ENCODE measurements at regions not wholly inside any gene's neighbourhood (a gene's known extent, or its start where the extent isn't known, plus 50 kb on each side); places are given as distances from the start of the nearest gene placed in this dataset.

DNA sequence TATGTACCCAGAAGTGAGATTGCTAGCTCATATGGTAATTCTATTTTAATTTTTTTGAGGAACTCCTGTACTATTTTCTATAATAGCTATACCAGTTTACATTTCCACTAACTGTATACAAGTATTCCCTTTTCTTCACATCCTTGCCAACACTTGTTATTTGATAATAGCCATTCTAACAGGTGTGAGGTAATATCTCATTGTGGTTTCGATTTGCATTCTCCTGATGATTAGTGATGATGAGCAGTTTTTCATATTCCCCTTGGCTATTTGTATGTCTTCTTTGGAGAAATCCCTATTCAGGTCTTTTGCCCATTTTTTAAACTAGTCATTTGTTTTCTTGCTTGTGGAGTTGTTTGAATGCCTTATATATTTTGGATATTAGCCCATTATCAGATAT lies 121.3 kb downstream of the BBS10 start:
- H3K27ac ChIP-seq (ENCODE audit: low read depth, low read length): no peak overlapping the region
- POLR2A ChIA-PET: interaction anchor here (0.7 kb wide), 1 partner anchor 84 kb away, joined by 3 read pairs; no protein-coding TSS in a partner anchor
- H3K4me3 ChIP-seq (ENCODE audit: low read depth, low read length): no peak overlapping the region
- DNase-seq (ENCODE audit: low read depth, low spot score): no peak
- CTCF ChIA-PET: interaction anchor here (0.7 kb wide), 1 partner anchor 15 kb away, joined by 4 read pairs; no protein-coding TSS in a partner anchor
- H3K27me3 ChIP-seq (ENCODE audit: control insufficient read depth, insufficient read depth, low read length): no peaks in the 10 kb centered on the region
- H3K9me3 ChIP-seq (ENCODE audit: control insufficient read depth, insufficient read depth, low read length): peaks cover 2% of the 10 kb centered on the region; the same call in 1 of the 2 replicates
- TF ChIP-seq, protein P1, sequence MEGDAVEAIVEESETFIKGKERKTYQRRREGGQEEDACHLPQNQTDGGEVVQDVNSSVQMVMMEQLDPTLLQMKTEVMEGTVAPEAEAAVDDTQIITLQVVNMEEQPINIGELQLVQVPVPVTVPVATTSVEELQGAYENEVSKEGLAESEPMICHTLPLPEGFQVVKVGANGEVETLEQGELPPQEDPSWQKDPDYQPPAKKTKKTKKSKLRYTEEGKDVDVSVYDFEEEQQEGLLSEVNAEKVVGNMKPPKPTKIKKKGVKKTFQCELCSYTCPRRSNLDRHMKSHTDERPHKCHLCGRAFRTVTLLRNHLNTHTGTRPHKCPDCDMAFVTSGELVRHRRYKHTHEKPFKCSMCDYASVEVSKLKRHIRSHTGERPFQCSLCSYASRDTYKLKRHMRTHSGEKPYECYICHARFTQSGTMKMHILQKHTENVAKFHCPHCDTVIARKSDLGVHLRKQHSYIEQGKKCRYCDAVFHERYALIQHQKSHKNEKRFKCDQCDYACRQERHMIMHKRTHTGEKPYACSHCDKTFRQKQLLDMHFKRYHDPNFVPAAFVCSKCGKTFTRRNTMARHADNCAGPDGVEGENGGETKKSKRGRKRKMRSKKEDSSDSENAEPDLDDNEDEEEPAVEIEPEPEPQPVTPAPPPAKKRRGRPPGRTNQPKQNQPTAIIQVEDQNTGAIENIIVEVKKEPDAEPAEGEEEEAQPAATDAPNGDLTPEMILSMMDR (IDR thresholded peaks at IDR 0.05; ENCODE audit: low read depth, low read length): no peak

DNA sequence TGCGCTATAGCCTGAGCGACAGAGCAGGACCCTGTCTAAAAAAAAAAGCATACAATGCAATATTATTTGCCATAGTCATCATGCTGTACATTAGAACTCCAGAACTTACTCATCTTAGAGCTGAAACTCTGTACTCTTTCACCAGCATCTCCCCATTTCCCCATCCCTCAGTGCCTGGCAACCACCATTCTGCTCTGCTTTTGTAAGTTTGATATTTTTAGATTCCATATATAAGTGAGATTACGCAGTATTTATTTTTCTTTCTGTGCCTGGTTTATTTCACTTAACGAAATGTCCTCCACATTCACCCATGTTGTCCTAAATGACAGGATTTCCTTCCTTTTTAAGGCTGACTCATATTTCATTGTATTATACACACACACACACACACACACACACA lies 121.8 kb downstream of the BBS10 start:
- DNase-seq (ENCODE audit: low read depth, low spot score): no peak
- H3K4me3 ChIP-seq (ENCODE audit: low read depth, low read length): no peak overlapping the region
- H3K27me3 ChIP-seq (ENCODE audit: control insufficient read depth, insufficient read depth, low read length): no peaks in the 10 kb centered on the region
- no peak overlapping the region for H3K27ac ChIP-seq (ENCODE audit: low read depth, low read length)
- POLR2A ChIA-PET: interaction anchor here (0.7 to 1.0 kb wide), 4 partner anchors 50 to 111 kb away, joined by 3 to 4 read pairs (median 4); no protein-coding TSS in a partner anchor
- CTCF ChIA-PET: interaction anchor here (0.7 kb wide), 1 partner anchor 15 kb away, joined by 4 read pairs; no protein-coding TSS in a partner anchor
- TF ChIP-seq, protein P1 (IDR thresholded peaks at IDR 0.05; ENCODE audit: low read depth, low read length): no peak
- no peaks in the 10 kb centered on the region for H3K9me3 ChIP-seq (ENCODE audit: control insufficient read depth, insufficient read depth, low read length)

GRCh38 chr12:76223869-76224268 lies 124.3 kb downstream of the BBS10 start:
- H3K27ac ChIP-seq (ENCODE audit: low read depth, low read length): no peak overlapping the region
- H3K27me3 ChIP-seq (ENCODE audit: control insufficient read depth, insufficient read depth, low read length): no peaks in the 10 kb centered on the region
- POLR2A ChIA-PET: no interaction called here
- CTCF ChIA-PET: no interaction called here
- no peaks in the 10 kb centered on the region for H3K9me3 ChIP-seq (ENCODE audit: control insufficient read depth, insufficient read depth, low read length)
- no peak for DNase-seq (ENCODE audit: low read depth, low spot score)
- TF ChIP-seq, protein P1 (IDR thresholded peaks at IDR 0.05; ENCODE audit: low read depth, low read length): no peak
- H3K4me3 ChIP-seq (ENCODE audit: low read depth, low read length): no peak overlapping the region

- no peak for DNase-seq (ENCODE audit: low read depth, low spot score)
- CTCF ChIA-PET: no interaction called here
These were observed 127.2 kb downstream of the BBS10 start for GRCh38 chr12:76220980-76221379.

DNA sequence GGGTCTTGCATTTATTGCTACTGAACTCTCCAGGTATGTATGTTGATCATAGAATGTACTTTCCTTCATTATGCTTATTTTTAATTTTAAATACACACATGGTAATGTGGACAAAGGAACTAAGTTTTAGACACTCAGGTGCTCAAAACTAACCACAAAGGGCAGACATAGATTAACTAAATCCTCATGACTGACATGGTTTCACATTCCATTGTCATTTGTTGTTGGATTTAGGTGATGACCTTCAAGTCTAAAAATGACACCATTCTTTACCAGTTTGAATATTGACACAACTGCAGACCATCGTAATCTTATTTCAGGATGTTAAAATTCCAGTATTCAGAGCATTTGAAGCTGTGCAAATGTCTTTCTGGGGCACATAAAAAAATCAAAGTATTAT lies 128.4 kb downstream of the BBS10 start:
- CTCF ChIA-PET: no interaction called here
- DNase-seq (ENCODE audit: low read depth, low spot score): no peak
- TF ChIP-seq, protein P1 (IDR thresholded peaks at IDR 0.05; ENCODE audit: low read depth, low read length): no peak
- Histone ChIP-seq H3K27me3 (ENCODE audit: control insufficient read depth, insufficient read depth, low read length) (no peaks in the 10 kb centered on the region), H3K4me3 (ENCODE audit: low read depth, low read length) (no peak overlapping the region), H3K27ac (ENCODE audit: low read depth, low read length) (no peak overlapping the region), H3K9me3 (ENCODE audit: control insufficient read depth, insufficient read depth, low read length) (no peaks in the 10 kb centered on the region)
- POLR2A ChIA-PET: no interaction called here

More at GRCh38 chr12:76220980-76221379, 127.2 kb downstream of the BBS10 start:
- no peak overlapping the region for H3K4me3 ChIP-seq (ENCODE audit: low read depth, low read length)
- no peak overlapping the region for H3K27ac ChIP-seq (ENCODE audit: low read depth, low read length)
- H3K27me3 ChIP-seq (ENCODE audit: control insufficient read depth, insufficient read depth, low read length): no peaks in the 10 kb centered on the region
- POLR2A ChIA-PET: no interaction called here
- TF ChIP-seq, protein P1 (IDR thresholded peaks at IDR 0.05; ENCODE audit: low read depth, low read length): no peak
- no peaks in the 10 kb centered on the region for H3K9me3 ChIP-seq (ENCODE audit: control insufficient read depth, insufficient read depth, low read length)

All from AG04450 (cell line).